DOHH2 (cell line): ENCODE measurements at regions not wholly inside any gene's neighbourhood (a gene's known extent, or its start where the extent isn't known, plus 50 kb on each side); places are given as distances from the start of the nearest gene placed in this dataset.

Source experiments
- CTCF ChIP-seq: fragments of 200-600 bp; sonication (generic); IDR thresholded peaks from one replicate; pipeline ENCODE4 v1.5.1; 2014; ENCODE audit warnings: antibody characterized with exemption, mild to moderate bottlenecking, low read depth, low read length; ENCODE audit not compliant: poor library complexity, severe bottlenecking
- EZH2phosphoT487 ChIP-seq: fragments of 200-600 bp; sonication (generic); IDR thresholded peaks from 2 replicates; pipeline ENCODE4 v1.6.1; 2017; ENCODE audit warnings: borderline replicate concordance, mild to moderate bottlenecking, antibody characterized with exemption, low read length, moderate library complexity, mixed read lengths

- TF ChIP-seq CTCF, result no peak
- no peak for TF ChIP-seq EZH2phosphoT487
Measured at GRCh38 chr11:16441461-16441860, 85.1 kb upstream of the SOX6 start.
